Hypothalamus (tissue), 51 donors: ENCODE measurements at regions not wholly inside any gene's neighbourhood (a gene's known extent, or its start where the extent isn't known, plus 50 kb on each side); places are given as distances from the start of the nearest gene placed in this dataset.

Source experiments
- DNase-seq, 51 donors: peaks; one replicate each; lab custom pipeline; 2025; lab: John Stamatoyannopoulos, UW

GRCh38 chr1:70874818-70875217 lies 172.8 kb downstream of the PTGER3 start:
- no peak for DNase-seq

- DNase-seq: no peak
Observed at GRCh38 chr1:70877343-70877742, 170.3 kb downstream of the PTGER3 start.

DNA sequence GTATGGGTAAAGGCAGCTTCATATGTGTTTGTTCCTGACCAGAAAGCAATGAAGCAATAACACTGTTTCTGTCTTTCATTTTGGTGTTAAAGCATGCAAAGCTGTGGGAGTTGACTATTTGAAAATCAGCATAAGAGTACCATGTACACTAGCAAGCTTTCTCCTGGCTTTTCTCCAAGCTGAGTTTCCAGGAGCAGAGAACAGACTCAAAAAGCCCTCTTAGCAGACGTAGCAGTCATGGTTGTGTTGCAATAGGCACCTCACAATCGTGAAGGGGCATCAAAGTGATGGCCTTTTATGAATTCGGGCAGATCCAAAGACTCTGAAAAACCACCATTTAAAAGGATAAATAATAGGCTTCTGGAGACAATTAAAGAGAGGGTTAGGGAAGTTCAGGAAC lies 159.7 kb downstream of the PTGER3 start:
- no peak for DNase-seq

GRCh38 chr1:70888722-70889121 lies 158.9 kb downstream of the PTGER3 start:
- no peak for DNase-seq

GRCh38 chr1:70890408-70890807 lies 157.2 kb downstream of the PTGER3 start:
- no peak for DNase-seq

GRCh38 chr1:70891051-70891843 lies 156.4 kb downstream of the PTGER3 start:
- no peak for DNase-seq

DNA sequence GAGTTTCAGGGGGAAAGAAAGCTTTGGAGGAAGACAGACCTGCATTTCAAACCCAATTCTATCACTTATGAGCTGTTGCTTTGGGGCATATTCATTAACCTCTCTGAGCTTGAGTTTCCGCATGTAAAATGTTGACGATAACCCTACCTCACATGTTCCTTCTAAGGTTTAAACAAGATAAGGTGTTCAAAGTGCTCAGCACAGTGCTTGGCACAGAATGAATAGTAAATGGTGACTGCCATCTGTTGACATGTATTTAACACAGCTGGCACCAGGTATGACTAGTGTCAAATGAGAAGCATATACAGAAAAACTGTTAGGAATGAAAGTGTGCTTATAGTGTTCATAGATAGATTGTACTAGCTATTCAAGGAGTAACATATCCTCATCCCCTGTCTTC lies 155.5 kb downstream of the PTGER3 start:
- no peak for DNase-seq

DNA sequence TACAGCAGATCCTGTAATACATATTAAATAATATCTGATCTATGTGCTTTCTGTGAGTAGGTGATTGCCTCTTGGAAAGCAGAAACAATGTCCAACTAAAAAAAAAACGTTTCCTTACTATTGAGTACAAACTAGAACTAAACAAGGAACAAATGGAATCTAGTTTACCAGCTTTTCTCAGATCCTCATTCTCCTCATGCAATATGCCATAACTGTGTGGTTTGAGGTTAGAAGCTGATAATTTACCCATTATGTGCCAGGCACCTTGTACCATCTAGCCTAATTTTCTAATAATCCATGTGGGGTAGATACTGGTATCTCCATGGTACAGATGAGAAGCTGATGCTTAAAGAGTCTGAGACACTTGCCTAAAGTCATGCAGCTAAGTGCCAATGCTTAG lies 154.7 kb downstream of the PTGER3 start:
- no peak for DNase-seq

DNA sequence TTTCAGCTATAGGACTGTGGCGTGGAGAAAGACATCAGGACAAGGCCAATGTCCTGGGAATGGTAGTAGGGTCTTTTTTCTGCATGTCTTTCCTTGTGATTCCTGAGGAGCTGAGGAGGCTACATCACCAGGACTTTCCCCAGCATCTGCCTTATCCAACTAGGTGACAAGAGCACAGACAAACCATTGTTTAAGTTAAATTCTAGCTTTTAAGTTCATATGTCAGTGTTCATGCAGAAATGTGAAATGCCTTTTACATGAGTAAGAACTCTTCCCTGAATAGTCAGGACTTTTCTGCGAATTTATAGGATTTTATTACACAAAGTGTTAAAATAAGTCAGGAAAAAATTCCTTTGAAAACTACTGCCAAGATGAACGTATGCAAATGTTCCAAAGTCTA lies 154.2 kb downstream of the PTGER3 start:
- no peak for DNase-seq

GRCh38 chr1:70895531-70895930 lies 152.1 kb downstream of the PTGER3 start:
- no peak for DNase-seq

GRCh38 chr1:70896224-70896623 lies 151.4 kb downstream of the PTGER3 start:
- no peak for DNase-seq

DNA sequence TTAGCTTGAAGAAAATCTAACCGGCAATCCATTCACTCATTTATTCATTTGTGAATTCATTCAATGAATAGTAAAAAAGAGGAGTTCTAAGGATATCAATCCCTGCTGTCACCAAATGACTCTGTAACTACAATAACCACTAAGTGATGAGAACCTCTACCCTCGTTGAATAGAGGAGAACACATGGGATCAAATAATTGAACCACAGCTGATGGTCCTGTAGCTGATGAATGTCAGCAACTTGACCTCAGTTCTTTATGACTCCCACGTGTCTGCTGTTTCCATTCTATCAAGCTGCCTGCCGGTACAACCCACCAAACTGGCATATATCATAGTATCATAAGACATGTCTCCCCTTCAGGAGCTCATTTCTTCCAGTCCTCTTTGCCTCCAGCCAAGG lies 150.3 kb downstream of the PTGER3 start:
- no peak for DNase-seq

DNA sequence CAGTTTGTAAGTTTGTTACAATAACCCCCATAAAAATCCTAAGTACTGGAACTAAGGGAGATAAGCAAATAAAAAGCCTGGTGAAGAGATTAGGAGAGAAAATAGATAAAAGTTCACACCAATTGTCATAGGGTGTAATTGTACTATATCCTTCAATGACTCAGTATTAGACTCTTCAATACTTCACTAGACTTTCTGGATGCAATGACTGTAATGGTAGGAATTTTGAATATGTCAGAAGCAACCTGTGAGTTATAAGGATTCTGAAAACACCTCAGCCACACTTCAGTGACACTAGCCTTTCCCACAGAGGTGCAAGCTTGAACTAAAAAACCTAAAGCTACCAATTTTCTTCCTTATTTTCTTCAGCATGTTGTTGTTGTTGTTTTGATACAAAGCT lies 147.9 kb downstream of the PTGER3 start:
- no peak for DNase-seq

DNA sequence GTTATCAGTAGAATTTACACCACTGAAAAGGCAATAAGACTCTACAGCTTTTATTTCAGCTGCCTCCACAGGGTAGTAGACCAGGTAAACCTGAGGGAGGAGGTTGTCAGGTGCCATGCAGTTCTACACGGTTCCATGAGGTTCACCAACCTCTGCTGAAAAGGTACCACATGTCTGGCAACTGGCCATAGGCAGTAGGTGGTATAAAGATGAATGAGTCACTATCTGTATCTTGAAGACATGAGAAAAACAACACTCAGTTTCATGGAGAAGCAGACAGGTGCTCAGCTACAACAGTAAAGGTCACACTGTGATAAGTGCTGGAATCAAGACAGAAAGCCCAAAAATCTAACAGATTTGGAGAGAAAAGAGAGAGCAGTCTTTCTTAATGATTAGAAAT lies 145.4 kb downstream of the PTGER3 start:
- no peak for DNase-seq

DNA sequence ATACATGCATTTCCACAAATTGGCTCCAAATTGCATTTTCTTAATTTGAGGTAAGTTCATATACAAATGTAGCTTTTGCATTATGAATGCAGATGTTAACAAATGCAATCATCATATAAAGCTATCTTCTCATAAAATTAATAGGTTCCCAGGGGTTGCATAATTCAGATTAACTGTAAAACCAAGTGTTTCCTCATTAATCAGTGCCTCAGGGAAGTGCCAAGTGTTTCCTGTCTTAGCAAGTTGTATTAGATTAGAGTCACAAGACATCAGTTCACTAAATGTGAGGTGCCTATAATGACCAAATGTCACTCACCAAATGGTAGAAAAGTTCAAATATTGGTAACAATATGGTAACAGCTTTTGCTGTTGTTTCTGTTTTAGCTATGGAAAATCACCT lies 140.8 kb downstream of the PTGER3 start:
- no peak for DNase-seq

- DNase-seq: no peak
Observed at GRCh38 chr1:70907563-70908310, 139.9 kb downstream of the PTGER3 start.

GRCh38 chr1:70909262-70909822 lies 138.3 kb downstream of the PTGER3 start:
- no peak for DNase-seq

DNA sequence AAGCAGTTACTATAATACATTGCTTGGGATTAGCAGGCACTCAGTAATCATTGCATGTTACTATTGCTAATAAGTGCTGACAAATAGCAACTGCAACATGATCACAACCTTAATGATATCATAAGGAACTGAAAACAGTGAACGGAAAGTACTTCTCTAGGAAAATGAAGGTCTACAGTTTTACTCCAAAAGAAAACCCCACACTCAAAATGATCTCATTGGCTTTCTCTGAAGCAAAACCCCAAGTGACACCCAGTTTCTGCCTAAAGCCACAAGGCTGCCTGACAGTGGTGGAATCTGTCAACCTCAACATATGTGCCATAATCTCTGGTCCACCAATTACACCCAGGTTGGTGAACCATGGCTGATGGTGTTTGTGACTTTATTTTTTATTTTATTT lies 137.6 kb downstream of the PTGER3 start:
- DNase-seq: no peak

DNA sequence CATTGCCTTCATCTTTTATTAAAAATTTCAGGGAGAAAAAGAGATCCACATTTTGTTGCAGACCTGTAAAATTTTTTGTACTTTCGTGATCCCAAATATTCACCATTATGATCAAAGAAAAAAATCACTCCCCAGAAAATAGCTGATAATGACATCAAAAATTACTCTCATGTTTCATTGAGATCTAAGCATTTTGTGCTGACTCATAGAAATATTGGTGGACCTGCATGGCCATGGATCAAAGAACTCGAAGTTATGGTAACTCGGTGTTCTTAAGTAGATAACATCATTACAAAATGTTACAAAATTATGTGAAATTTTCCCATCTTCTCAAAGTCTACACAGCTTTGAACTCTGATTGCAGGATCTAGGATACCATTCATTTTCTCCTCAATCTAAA lies 135.8 kb downstream of the PTGER3 start:
- DNase-seq: no peak

DNA sequence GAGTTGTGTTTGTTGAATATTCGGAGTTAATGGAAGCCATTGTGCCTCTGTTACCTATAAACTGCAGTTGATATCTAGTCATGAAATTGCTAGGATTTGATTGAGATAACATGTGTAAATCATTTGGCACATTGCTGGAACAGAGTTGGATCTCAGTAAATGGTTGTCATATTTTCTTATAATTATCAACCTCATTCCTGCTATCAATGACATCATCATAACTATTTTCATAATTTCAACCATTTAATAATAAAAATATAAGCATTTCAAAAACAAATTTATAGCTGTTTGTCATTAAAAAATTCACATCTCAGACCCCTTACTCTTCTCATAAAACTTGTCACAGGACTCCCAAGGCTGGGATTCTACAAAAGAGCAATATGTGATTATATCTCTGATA lies 133.4 kb downstream of the PTGER3 start:
- DNase-seq: no peak

DNA sequence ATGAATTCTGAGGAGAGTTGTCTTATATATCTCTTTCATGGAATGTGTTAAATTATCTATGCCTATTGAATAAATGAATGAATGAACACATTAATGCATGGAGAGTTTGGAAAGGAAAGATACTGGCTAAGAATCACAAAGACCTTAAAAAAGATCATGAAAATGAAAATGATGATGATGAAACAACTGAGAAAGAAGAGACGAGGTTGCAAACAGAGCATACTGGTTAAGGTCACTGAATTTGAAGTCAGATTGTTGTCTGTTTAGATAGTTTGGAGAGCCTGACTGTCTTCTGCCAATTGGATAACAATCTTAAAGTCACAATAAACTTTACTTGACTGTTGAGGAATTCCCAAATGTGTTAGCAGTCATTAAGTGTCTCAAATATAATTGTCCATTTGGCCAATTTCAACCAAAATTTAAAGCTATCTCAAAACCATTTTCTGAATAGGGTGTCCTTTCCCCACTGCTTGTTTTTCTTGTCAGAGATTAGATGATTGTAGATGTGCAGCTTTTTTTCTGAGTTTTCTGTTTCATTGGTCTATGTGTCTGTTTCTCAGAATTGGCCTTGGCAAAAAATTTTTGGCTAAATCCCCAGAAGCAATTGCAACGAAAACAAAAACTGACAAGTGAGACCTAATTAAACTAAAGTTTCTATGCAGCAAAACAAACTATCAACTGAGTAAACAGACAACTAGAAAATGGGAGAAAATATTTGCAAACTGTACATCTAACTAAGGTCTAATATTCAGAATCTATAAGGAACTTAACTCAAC lies 132.2 kb downstream of the PTGER3 start:
- no peak for DNase-seq
